ENCODE measurements at regions not wholly inside any gene's neighbourhood (a gene's known extent, or its start where the extent isn't known, plus 50 kb on each side); places are given as distances from the start of the nearest gene placed in this dataset.

- no peak for TF ChIP-seq ATF3 (IDR thresholded peaks at IDR 0.05)
- TF ChIP-seq CTCF (IDR thresholded peaks at IDR 0.05; ENCODE audit: low read depth, low read length, missing input control), result no peak
- TF ChIP-seq SP1 (IDR thresholded peaks at IDR 0.05), result no peak
- TF ChIP-seq JUND (IDR thresholded peaks at IDR 0.05), result no peak
- no peak for TF ChIP-seq YY1 (IDR thresholded peaks at IDR 0.05)
- TF ChIP-seq TAF1 (conservative IDR thresholded peaks at IDR 0.05), result no peak
- TF ChIP-seq ZBTB33 (IDR thresholded peaks at IDR 0.05), result no peak
- TF ChIP-seq EGR1 (IDR thresholded peaks at IDR 0.05; ENCODE audit: low read depth in 2 of 2), result no peak
- no peak for TF ChIP-seq REST (IDR thresholded peaks at IDR 0.05)
- TF ChIP-seq RXRA (IDR thresholded peaks at IDR 0.05), result no peak
- TF ChIP-seq HNF4A (conservative IDR thresholded peaks at IDR 0.05), result no peak
- TF ChIP-seq MAX (IDR thresholded peaks at IDR 0.05), result no peak
- TF ChIP-seq GABPA (IDR thresholded peaks at IDR 0.05 in 1 of 2, conservative IDR thresholded peaks at IDR 0.05 in 1 of 2), result no peak
- TF ChIP-seq RAD21 (IDR thresholded peaks at IDR 0.05), result no peak
These were observed 1033.5 kb downstream of the SLITRK1 start for GRCh38 chr13:82848766-82849165.
